Gastroesophageal sphincter (tissue), 4 donors: ENCODE measurements at regions not wholly inside any gene's neighbourhood (a gene's known extent, or its start where the extent isn't known, plus 50 kb on each side); places are given as distances from the start of the nearest gene placed in this dataset.

ENCODE experiments used
- ATAC-seq: fragments of 150-250 bp; one replicate; pipeline ENCODE4 v1.9.1; 2016; ENCODE audit warnings: mild to moderate bottlenecking, moderate library complexity
- H3K27ac ChIP-seq, 4 donors: fragments of 200-600 bp; sonication (generic) in 3 of 4; 1 replicate in 3 of 4; 2 replicates in 1 of 4; pipeline ENCODE4 v1.5.1; 2016 to 2019
- H3K27me3 ChIP-seq: fragments of 200-600 bp; sonication (generic); one replicate; pipeline ENCODE4 v1.5.1; 2019
- H3K36me3 ChIP-seq, 2 donors: fragments of 200-600 bp; sonication (generic); one replicate each; pipeline ENCODE4 v1.5.1; 2019; ENCODE audit warnings: control low read depth in 1 of 2
- H3K4me1 ChIP-seq, 3 donors: fragments of 200-600 bp; sonication (generic); 1 replicate in 2 of 3; 2 replicates in 1 of 3; pipeline ENCODE4 v1.5.1; 2016 to 2019; ENCODE audit warnings: control low read depth in 2 of 3
- H3K4me3 ChIP-seq, 2 donors: fragments of 200-600 bp; sonication (generic); one replicate each; pipeline ENCODE4 v1.5.1; 2019; ENCODE audit warnings: mild to moderate bottlenecking in 1 of 2, moderate library complexity in 1 of 2
- H3K9me3 ChIP-seq, 3 donors: fragments of 200-600 bp; sonication (generic); one replicate each; pipeline ENCODE4 v1.5.1; 2017 to 2019; ENCODE audit warnings: control low read depth in 2 of 3
- CTCF ChIP-seq, 4 experiments: fragments of 200-600 bp in 2 of 4; fragments of 450-650 bp in 2 of 4; sonication (generic) in 1 of 4; IDR thresholded peaks; one replicate each; pipeline ENCODE4 v1.5.1; 2017 to 2019; ENCODE audit warnings: antibody characterized with exemption in 4 of 4, mild to moderate bottlenecking in 2 of 4, moderate library complexity in 2 of 4
- EP300 ChIP-seq: sonication (generic); formaldehyde crosslinking; IDR thresholded peaks from one replicate; pipeline ENCODE4 v1.6.1; 2017; ENCODE audit warnings: antibody characterized with exemption, mild to moderate bottlenecking
- POLR2A ChIP-seq, 2 donors: fragments of 450-650 bp; IDR thresholded peaks; one replicate each; pipeline ENCODE4 v1.6.1; 2017; ENCODE audit warnings: antibody characterized with exemption in 2 of 2, mild to moderate bottlenecking in 2 of 2, moderate library complexity in 1 of 2
- POLR2AphosphoS5 ChIP-seq: sonication (generic); formaldehyde crosslinking; IDR thresholded peaks from one replicate; pipeline ENCODE4 v1.6.1; 2017; ENCODE audit warnings: antibody characterized with exemption
- WGBS, 2 donors: methylation state at CpG; one replicate each; pipeline ENCODE4 v1.1.5; 2018; ENCODE audit warnings: low coverage in 1 of 2; 5-methylcytosine and 5-hydroxymethylcytosine counted together

DNA sequence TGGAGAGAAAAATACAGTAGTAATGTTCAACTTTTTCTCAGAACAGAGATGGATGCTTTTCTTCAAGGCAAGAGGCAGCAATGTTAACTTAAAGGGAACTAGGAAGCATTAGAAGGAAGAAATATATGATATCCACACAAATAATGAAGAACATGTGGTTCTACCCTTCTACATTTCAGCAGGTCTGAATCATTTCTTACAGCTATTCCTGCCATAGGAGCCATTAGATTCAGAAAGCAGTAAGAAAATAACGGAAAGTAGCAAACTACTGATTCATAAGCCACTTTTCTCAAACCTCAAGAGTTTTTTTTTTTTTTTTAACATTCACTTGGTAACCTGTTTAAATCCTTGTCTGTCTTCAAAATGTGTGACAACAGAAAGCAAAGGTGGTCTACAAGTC lies 1251.6 kb upstream of the AGA start:
- H3K36me3 ChIP-seq = no peaks in the 10 kb centered on the region
- H3K27me3 ChIP-seq = no peaks in the 10 kb centered on the region
- no peak for TF ChIP-seq EP300
- no peak for TF ChIP-seq POLR2AphosphoS5
- no peak for TF ChIP-seq POLR2A (IDR thresholded peaks at IDR 0.05)
- TF ChIP-seq CTCF (IDR thresholded peaks at IDR 0.05) = no peak
- H3K9me3 ChIP-seq = no peaks in the 10 kb centered on the region
- H3K27ac ChIP-seq = no peak overlapping the region
- no peak for ATAC-seq
- no peak overlapping the region for H3K4me3 ChIP-seq
- no peaks in the 10 kb centered on the region for H3K4me1 ChIP-seq
- WGBS, 2 donors = 78 to 80% methylated on average over 1 of the region's 1 CpG

DNA sequence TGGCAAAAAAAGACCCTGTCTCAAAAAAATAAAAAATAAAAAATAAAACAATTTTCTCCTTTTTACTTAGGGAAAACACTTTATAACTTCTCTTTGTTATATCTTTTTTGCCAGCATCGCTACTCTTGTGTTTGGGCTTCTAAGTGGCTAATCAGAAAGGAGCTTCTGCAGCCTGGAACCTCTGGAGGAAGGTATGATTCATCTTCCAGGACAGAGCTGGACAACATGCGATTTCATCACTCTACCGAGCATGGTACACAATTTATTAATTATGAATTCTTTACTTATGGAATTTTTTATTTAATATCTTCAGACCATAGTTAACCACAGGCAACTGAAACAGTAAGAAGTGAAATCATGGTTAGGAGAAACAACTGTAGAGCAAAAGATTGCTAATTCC lies 1254.3 kb upstream of the AGA start:
- 79 to 84% methylated on average over 3 of the region's 3 CpGs for WGBS, 2 donors
- H3K27ac ChIP-seq = no peak overlapping the region
- H3K9me3 ChIP-seq = no peaks in the 10 kb centered on the region
- no peak for TF ChIP-seq EP300
- no peaks in the 10 kb centered on the region for H3K36me3 ChIP-seq
- no peak for ATAC-seq
- no peaks in the 10 kb centered on the region for H3K4me1 ChIP-seq
- H3K27me3 ChIP-seq = no peaks in the 10 kb centered on the region
- H3K4me3 ChIP-seq = no peak overlapping the region

- no peaks in the 10 kb centered on the region for H3K27me3 ChIP-seq
- H3K9me3 ChIP-seq = no peaks in the 10 kb centered on the region
- 62 to 90% methylated on average over 1 of the region's 1 CpG for WGBS, 2 donors
- ATAC-seq = no peak
- no peaks in the 10 kb centered on the region for H3K4me1 ChIP-seq
- no peak overlapping the region for H3K4me3 ChIP-seq
- TF ChIP-seq EP300 = no peak
- TF ChIP-seq CTCF (IDR thresholded peaks at IDR 0.05) = no peak
- no peak for TF ChIP-seq POLR2AphosphoS5
- no peak for TF ChIP-seq POLR2A (IDR thresholded peaks at IDR 0.05)
- no peak overlapping the region for H3K27ac ChIP-seq
- H3K36me3 ChIP-seq = no peaks in the 10 kb centered on the region
Observed at GRCh38 chr4:178712486-178712885, 1270.2 kb upstream of the AGA start.

DNA sequence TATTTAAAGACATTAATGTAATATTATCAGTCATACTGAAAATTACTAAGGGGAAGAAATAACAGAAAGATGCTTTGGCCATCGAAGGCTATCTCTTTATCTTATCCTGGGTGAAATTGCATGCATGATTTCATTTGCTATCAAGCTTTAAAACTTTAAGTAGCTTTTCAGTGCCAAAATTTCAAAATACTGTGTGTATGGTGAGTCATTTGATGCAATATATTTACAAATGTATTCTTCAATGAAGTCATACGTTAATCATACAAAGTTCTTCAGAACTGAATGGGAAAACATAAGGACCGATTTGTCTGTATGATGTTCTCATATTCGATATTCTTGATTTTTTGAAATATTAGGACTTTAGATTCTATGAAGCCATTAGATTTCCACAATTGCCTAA lies 1295.8 kb upstream of the AGA start:
- WGBS, 2 donors = 82 to 89% methylated on average over 4 of the region's 4 CpGs
- Histone ChIP-seq H3K4me3 (no peak overlapping the region), H3K27ac (no peak overlapping the region), H3K9me3 (no peaks in the 10 kb centered on the region), H3K36me3 (no peaks in the 10 kb centered on the region), H3K27me3 (no peaks in the 10 kb centered on the region), H3K4me1 (no peaks in the 10 kb centered on the region)
- no peak for ATAC-seq
- no peak for TF ChIP-seq POLR2AphosphoS5
- TF ChIP-seq CTCF (IDR thresholded peaks at IDR 0.05) = no peak
- TF ChIP-seq EP300 = no peak
- TF ChIP-seq POLR2A (IDR thresholded peaks at IDR 0.05) = no peak

- ATAC-seq = no peak
- Histone ChIP-seq H3K27ac (no peak overlapping the region), H3K9me3 (no peaks in the 10 kb centered on the region), H3K4me1 (no peaks in the 10 kb centered on the region), H3K4me3 (no peak overlapping the region), H3K36me3 (no peaks in the 10 kb centered on the region), H3K27me3 (no peaks in the 10 kb centered on the region)
- 88 to 100% methylated on average over 1 of the region's 1 CpG for WGBS, 2 donors
- no peak for TF ChIP-seq EP300
- no peak for TF ChIP-seq CTCF (IDR thresholded peaks at IDR 0.05)
- TF ChIP-seq POLR2A (IDR thresholded peaks at IDR 0.05) = no peak
- no peak for TF ChIP-seq POLR2AphosphoS5
Observed at GRCh38 chr4:178745203-178745602, 1303.0 kb upstream of the AGA start.
